HG03135 (cell line): ENCODE measurements at regions not wholly inside any gene's neighbourhood (a gene's known extent, or its start where the extent isn't known, plus 50 kb on each side); places are given as distances from the start of the nearest gene placed in this dataset.

ENCODE experiments used
- ATAC-seq: cut with Tn5 transposase; IDR thresholded peaks from one replicate; pipeline ENCODE4 v1.9.1; 2021; ENCODE audit warnings: mild to moderate bottlenecking, moderate library complexity; ENCODE audit not compliant: unreplicated experiment

DNA sequence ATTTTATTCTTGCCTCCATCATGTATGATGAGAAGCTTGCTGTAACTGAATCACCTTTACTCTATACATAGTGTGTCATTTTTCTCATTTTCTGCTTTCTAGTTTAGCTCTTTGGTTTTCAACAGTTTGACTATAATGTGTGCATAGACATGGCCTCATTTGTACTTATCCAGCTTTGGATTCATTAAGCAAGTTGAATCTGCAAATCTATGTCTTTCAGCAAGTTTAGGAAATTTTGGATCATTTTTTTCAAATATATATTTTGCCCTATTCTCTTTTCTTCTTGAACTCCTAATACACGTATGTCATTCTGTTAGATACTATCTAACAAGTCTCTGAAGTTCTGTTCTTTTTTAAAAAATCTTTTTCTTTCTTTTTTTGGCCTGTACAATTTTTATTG, 57.8 kb downstream of the PRLHR start:
- ATAC-seq, result no peak

GRCh38 chr10:118534136-118534535, 61.3 kb downstream of the PRLHR start:
- no peak for ATAC-seq

DNA sequence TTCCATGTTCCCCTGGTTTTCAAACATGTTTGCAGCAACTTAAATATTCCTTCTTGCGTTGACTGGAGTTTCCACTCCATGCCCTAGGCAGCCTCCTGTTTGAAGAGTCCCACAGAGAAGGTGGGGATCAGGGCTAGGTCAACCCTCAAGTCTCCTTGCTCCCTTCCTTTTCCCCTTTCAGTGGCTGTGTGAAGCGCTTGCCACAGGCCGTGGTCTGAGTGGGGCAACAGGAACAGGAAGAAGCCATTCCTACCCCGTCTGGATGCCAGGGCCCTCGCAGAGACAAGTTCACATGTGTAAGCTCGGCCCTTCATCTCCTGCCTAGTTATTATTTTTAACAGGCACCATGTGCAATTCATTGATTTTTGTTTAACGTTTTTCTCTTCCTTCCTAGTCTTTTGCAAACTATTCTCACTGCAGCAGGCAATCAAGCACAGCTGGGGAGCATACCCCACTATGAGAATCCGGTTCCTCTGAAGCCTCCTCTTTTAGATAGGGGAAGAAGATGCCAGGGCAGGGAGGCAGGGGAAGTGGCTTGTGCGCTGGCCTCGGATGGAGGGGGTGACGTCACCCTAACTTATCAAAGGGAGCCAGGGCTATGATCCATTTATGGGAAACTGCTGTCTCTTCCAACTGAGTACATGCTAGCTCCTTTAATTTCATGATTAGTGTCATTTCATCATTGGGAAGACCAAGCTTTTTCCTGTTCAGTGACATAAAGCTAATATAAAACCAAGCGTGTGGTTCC, 64.2 kb downstream of the PRLHR start:
- ATAC-seq, result no peak

DNA sequence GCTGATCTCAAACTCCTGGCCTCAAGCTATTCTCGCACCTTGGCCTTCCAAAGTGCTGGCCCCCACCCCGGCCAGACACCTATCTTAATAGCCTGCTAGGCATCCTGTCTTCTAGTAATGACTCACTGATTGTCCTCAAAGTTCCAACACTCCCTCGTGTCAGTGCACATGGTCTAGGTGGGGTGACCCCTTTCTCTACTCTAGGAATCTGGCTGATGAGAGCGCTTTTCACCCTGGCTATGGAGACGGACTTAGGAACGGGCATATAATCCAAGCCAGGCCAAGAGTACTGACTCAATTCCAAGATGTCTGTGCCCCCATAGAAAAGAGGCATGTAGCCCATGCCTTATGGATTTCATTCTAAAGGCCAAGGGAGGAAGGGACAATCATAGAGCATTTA, 67.0 kb downstream of the PRLHR start:
- no peak for ATAC-seq

- no peak for ATAC-seq
These were observed 71.7 kb downstream of the PRLHR start for GRCh38 chr10:118523775-118524174.

DNA sequence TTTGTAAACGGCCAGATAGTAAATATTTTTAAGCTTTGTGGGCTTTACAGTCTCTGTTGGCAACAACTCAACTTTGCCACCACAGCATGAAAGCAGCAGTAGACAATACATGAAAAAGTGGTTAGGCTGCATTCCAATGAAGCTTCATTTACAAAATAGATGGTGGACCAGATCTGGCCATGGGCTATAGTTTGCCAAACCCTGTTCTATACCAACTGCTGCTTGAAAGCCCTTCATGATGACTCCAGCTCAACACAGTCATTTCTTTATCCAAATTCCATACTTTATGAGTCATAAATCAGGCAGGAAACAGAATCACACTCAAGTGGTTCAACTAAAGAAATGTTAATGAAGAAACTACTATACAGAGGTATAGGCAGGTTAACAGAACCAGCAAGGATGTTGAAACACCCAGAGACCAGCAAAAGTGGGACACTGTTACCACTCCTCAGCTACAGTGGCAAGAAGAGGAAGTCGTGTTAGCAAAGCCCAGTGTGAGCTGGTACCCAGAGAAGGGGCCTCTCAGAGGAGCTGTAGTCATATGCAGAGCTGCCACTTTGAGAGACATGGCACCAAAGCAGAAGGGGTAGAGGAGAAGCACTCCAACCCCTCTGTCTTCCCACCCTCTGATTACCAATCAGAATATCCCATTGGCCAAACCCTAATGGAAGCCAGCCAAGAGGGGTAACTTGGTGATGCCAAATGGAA, 72.5 kb downstream of the PRLHR start:
- no peak for ATAC-seq

DNA sequence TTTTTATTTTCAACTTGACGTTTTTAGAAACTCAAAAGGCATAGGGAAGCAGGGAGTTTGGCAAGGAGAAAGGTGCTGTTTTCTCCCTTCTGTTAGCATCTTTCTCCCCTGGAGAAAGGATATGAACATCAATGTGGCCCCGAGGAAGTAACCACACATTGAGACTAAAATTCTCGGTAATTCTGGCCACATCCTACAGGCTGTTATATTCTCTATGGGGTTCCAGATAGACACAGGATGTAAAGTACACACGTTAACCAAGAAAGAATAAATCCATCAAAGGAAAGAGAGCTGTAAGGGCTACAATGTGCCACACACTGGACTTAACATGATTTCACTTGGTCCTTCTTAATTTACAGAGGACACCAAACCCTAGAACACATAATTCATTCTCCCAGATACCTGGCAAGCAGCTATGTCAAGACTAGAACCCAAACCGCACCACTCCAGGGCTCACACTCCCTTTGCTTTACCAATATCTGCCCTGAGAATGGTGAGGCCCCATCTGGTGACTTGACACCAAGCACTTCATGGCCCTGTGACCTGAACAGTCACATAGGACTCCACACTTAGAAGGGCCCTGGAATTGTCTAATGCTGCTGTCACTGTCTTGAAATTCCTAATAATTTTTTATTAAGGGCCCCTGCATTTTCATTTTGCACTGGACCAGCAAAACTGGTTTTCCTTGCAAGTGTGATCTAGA, 73.9 kb downstream of the PRLHR start:
- ATAC-seq, result no peak

GRCh38 chr10:118520116-118520742, 75.2 kb downstream of the PRLHR start:
- no peak for ATAC-seq

DNA sequence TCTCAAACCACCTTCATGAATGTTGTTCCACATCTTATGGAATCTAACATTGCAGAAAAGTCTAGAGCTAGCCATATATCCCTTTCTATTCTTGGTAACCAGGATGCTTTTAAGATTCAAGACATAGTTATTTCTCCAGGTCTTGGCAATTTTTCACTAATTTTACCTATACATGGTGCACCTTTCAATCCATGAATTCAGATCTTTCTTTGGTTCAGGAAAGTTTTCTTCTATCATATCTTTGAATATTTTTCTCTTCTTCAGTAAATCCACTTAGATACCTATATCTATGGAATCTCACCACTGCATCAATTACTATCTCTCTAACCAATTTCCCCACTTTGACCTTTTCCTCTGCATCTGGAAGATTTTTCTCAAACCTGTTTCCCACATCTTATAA, 77.4 kb downstream of the PRLHR start:
- ATAC-seq, result no peak

DNA sequence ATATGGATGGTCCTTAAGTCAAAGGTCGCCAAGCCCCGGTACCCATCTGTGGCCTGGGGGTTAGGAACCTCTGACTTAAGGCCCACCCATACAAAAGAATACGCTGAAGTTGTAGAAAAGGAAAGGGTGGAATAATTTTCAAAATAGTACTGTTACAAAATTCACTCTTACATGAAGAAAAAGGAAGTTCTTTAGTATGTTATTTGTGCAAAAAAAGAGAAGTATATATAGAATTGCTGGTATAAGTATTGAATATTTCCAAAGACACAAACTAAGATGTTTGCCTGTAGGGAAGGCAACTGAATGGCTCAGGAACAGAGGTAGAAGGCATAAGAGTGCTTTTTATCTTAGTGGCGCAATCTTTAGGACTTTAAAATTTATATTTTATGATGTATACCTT, 78.7 kb downstream of the PRLHR start:
- no peak for ATAC-seq

- ATAC-seq, result no peak
These were observed 82.3 kb downstream of the PRLHR start for GRCh38 chr10:118513174-118513573.

DNA sequence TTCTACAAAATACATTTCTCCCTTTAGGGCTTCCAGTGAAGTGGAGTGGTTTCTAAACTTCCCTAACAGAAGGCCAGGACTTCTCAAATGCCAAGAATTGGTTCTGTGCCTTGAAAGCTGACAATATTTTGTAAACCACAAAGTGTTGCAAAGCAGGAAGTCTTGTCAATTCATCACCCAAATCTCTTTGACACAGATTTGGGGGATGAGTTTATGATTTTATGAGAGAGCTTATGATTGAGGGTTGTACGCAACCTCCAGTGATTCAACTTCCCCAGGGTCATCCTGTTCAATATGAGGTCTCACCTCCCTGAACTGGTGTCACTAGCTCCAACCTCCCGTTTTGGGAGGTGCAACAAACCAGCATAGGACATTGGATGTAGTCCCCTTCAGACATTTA, 83.7 kb downstream of the PRLHR start:
- no peak for ATAC-seq

DNA sequence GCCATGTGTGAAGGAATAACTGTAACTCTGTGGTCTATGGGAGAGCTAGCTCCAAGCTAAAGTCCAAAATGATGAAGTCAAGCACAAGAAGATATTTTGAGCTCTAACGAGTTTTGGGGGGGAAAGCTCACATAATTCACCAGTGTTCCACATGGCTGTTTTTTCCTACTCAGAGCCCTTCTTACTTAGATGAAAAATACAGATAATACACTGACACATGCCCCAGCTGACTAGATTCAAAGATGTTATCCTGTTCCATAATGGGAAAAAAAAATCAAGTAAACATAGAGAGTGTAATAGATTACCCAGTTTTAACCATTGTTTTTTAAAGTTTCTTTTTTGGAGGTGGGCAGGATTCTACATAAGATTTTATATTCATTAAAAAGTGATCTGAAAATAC, 86.6 kb downstream of the PRLHR start:
- ATAC-seq, result no peak

DNA sequence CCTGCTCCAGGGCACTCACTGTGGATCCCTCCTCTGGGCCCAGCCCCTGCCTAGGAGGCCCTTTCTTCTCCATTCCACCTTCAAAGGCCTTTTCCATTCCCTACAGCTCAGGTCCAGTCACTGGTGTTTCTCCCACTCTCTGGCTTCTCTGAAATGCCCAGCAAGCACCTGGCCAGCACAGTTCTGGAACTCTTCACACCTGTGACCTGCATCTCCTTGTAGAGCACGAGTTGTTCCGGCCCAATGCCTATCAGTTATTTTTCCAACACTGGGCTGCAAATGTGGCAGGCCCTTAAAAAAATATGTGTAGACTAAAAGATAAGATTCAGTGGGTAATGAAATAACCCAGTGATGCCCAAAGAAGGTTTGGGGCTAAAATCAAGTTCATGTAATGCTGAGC, 87.1 kb downstream of the PRLHR start:
- no peak for ATAC-seq

DNA sequence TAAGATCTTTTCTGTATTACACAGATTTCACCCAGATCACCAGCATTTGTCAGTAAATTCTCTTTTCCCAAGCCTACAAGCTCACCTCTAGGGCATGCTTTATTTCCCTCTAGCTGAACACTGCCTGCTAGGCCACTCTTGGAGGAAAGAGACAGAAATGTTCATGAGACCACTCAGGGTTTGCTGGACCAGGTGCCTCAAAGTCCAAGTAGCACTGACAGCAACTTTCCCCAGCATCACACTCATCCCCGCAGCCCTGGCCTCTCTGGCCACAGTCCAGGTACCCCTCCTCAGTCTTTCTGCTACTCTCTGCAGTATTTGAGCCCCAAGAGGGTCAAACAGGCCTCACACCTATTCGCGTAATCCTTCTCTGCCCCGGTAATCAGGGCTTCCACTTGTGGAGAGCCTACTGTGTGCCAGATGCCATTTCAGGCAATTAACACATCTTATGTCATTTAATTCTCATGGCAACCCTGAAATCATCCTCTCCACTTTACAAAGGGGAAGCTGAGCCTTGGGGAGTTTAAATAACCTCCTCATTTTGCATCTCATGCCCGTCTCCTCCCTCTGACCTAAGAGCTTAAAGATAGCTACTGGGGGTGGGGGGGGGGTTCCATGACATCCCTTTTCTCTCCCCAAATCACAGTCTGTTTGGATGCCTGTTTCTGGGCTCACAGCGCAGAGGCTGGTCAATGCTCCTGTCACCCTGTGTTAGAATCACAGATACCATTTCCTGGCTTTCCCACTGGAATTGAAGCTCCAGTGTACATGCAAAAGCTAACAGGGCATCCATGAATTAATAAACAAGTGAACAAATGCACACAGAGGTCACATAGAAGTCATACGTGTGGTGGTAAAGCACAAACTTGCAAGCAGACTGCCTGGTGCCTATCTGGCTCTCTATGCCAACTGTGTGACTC, 88.5 kb downstream of the PRLHR start:
- ATAC-seq, result no peak

GRCh38 chr10:118505363-118505762, 90.1 kb downstream of the PRLHR start:
- no peak for ATAC-seq

- no peak for ATAC-seq
These were observed 90.8 kb downstream of the PRLHR start for GRCh38 chr10:118504467-118505205.

- ATAC-seq, result no peak
These were observed 91.4 kb downstream of the PRLHR start for GRCh38 chr10:118504044-118504443.

DNA sequence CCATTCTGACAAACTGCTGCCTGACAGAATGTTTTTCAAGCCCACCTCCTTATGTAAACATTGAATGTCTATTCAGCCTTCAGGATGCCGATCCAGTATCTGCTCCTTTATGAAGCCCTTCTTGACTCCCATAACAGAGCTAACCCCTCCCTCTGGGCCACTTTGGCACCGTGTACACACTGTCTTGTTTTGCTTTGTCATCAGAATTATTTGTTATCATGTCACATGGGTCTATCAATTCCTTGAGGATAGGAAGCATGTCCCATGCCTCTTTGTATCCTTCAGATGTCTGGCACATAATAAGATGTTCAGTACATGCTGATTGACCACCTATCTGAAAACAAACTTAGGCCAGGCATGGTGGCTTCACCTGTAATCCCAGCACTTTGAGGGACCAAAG, 92.3 kb downstream of the PRLHR start:
- no peak for ATAC-seq
